Panc1 (cell line): ENCODE measurements at regions not wholly inside any gene's neighbourhood (a gene's known extent, or its start where the extent isn't known, plus 50 kb on each side); places are given as distances from the start of the nearest gene placed in this dataset.

Experiments
- ATAC-seq: fragments of 200-7000 bp; cut with Tn5 transposase; 2 replicates; pipeline ENCODE4 v1.9.1; 2020; ENCODE audit warnings: mild to moderate bottlenecking, moderate library complexity
- BruUV-seq: library from RNA; stranded (reverse); fragments of 400-500 nt; replicated peaks from 2 replicates; lab custom pipeline; 2021; lab: Mats Ljungman, UMichigan
- CTCF ChIA-PET: fragments of 300-600 bp; sonication (Branson Sonifier 250); formaldehyde crosslinking; loops from one replicate; lab custom pipeline; 2022; ENCODE audit warnings: antibody characterized with exemption; lab: Charles Lee
- POLR2A ChIA-PET: fragments of 300-600 bp; sonication (Branson Sonifier 250); formaldehyde crosslinking; loops from one replicate; lab custom pipeline; 2022; ENCODE audit warnings: antibody characterized with exemption; lab: Charles Lee
- DNase-seq: peaks from one replicate; pipeline ENCODE4 v3.0.0-alpha.2; 2010; ENCODE audit warnings: low read depth, low spot score
- H3K27ac ChIP-seq: 2 replicates; pipeline ENCODE4 v1.5.1; 2011; ENCODE audit warnings: mild to moderate bottlenecking, low read length, inconsistent platforms
- H3K27me3 ChIP-seq: fragments of 200-500 bp; sonication (Bioruptor generic); 2 replicates; pipeline ENCODE4 v1.6.0; 2014; ENCODE audit warnings: low read length, inconsistent platforms; ENCODE audit not compliant: control insufficient read depth, insufficient read depth
- H3K36me3 ChIP-seq: fragments of 200-500 bp; sonication (Bioruptor generic); 2 replicates; pipeline ENCODE4 v1.5.1; 2014; ENCODE audit warnings: inconsistent platforms, mild to moderate bottlenecking, low read length, moderate library complexity; ENCODE audit not compliant: control insufficient read depth, insufficient read depth
- H3K4me1 ChIP-seq: 2 replicates; pipeline ENCODE4 v1.5.1; 2011; ENCODE audit warnings: inconsistent platforms, mild to moderate bottlenecking, low read length, moderate library complexity; ENCODE audit not compliant: control insufficient read depth, insufficient read depth
- H3K4me3 ChIP-seq, 2 experiments: 2 replicates each; pipeline ENCODE4 v1.5.1; 2011 to 2012; ENCODE audit warnings: low read depth in 2 of 2, low read length in 2 of 2, mild to moderate bottlenecking in 2 of 2, inconsistent platforms in 1 of 2, moderate library complexity in 1 of 2
- H3K9me3 ChIP-seq: fragments of 200-500 bp; sonication (Bioruptor generic); 2 replicates; pipeline ENCODE4 v1.5.1; 2014; ENCODE audit warnings: low read depth, mild to moderate bottlenecking, inconsistent platforms, low read length, moderate library complexity; ENCODE audit not compliant: control insufficient read depth, insufficient read depth
- POLR2AphosphoS5 ChIP-seq: IDR thresholded peaks from 2 replicates; pipeline ENCODE4 v1.6.1; 2012; ENCODE audit warnings: mild to moderate bottlenecking, low read depth, low read length, moderate library complexity
- SIN3A ChIP-seq: IDR thresholded peaks from 2 replicates; pipeline ENCODE4 v1.6.1; 2012; ENCODE audit warnings: low read depth, mild to moderate bottlenecking, low read length, moderate library complexity, borderline replicate concordance; ENCODE audit not compliant: insufficient read depth
- TCF7L2 ChIP-seq: IDR thresholded peaks from 2 replicates; pipeline ENCODE4 v1.6.1; 2011; ENCODE audit warnings: mild to moderate bottlenecking, low read depth, low read length, inconsistent platforms
- in situ Hi-C: cut with HindIII; loops from 2 replicates; pipeline ENCODE4 v1.10.0; 2016; ENCODE audit warnings: low sequenced_read_pairs, low pct_unique_long_range_greater_than_20kb
- intact Hi-C: fragments of 100-400 bp; cut with micrococcal nuclease; formaldehyde crosslinking; loops from one replicate; pipeline ENCODE4 v1.10.0; 2022; ENCODE audit not compliant: unreplicated experiment
- TF ChIP-seq, protein P1 (sequence below): fragments of 450-650 bp; IDR thresholded peaks from 2 replicates; pipeline ENCODE4 v1.5.1; 2017; ENCODE audit warnings: mild to moderate bottlenecking
- TF ChIP-seq, protein P2 (sequence below), 2 experiments: IDR thresholded peaks; 2 replicates each; pipeline ENCODE4 v1.6.1; 2011 to 2012; ENCODE audit warnings: low read depth in 2 of 2, control low read depth in 1 of 2, low read length in 1 of 2, mild to moderate bottlenecking in 1 of 2, moderate library complexity in 1 of 2; ENCODE audit not compliant: insufficient read depth in 1 of 2

DNA sequence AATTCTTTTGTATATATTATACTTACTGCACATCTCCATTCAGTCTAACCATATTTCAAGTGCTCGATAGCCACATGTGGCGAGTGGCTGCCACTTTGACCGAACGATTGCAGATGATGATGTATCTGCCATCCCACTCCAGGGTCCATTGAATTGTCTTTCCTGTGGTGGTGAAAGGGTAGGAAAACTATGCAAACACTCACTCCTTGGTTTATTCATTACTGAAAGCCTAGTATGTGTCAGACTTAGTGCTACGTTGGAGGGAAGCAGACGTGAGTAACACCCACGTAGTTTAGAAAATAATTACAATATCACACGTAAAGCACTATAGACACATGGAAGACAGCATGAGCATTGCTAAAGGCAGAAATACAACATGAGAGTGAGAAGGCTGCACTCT, 353.7 kb downstream of the CSNK1G3 start:
- POLR2A ChIA-PET, result no interaction called here
- DNase-seq, result no peak

DNA sequence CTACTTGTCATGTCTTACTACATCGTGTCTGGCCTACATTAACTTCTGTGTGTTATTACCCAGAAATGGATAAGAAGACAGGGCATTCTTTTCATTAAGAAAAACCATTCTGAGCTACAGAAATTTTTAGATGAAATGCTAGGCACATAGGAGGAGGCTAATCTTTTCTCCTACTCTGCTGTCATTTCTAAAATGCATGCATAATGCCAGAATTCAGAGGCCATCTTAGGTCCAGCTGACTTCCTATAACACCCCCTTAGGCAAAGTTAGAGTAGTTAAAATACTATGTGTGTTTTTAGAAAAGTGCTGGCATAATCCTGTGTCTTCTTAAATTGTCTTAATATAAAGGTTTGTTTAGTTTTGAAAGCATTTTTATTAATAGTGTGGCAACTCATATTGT, 352.6 kb downstream of the CSNK1G3 start:
- Histone ChIP-seq H3K4me3 (no peak overlapping the region), H3K4me1 (no peaks in the 10 kb centered on the region), H3K27me3 (no peaks in the 10 kb centered on the region), H3K36me3 (no peaks in the 10 kb centered on the region), H3K9me3 (no peaks in the 10 kb centered on the region), H3K27ac (no peak overlapping the region)
- intact Hi-C loops, result no loop called here
- CTCF ChIA-PET, result interaction anchor here (0.5 kb wide), 1 partner anchor 193 kb away, joined by 3 read pairs; no protein-coding TSS in a partner anchor
- in situ Hi-C loops, result no loop called here
- DNase-seq (no peak), ATAC-seq (no peak)
- no TSS peak for BruUV-seq
- TF ChIP-seq TCF7L2 (no peak), SIN3A (no peak), POLR2AphosphoS5 (no peak)
- TF ChIP-seq, protein P1, sequence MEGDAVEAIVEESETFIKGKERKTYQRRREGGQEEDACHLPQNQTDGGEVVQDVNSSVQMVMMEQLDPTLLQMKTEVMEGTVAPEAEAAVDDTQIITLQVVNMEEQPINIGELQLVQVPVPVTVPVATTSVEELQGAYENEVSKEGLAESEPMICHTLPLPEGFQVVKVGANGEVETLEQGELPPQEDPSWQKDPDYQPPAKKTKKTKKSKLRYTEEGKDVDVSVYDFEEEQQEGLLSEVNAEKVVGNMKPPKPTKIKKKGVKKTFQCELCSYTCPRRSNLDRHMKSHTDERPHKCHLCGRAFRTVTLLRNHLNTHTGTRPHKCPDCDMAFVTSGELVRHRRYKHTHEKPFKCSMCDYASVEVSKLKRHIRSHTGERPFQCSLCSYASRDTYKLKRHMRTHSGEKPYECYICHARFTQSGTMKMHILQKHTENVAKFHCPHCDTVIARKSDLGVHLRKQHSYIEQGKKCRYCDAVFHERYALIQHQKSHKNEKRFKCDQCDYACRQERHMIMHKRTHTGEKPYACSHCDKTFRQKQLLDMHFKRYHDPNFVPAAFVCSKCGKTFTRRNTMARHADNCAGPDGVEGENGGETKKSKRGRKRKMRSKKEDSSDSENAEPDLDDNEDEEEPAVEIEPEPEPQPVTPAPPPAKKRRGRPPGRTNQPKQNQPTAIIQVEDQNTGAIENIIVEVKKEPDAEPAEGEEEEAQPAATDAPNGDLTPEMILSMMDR, result no peak
- TF ChIP-seq, protein P2, sequence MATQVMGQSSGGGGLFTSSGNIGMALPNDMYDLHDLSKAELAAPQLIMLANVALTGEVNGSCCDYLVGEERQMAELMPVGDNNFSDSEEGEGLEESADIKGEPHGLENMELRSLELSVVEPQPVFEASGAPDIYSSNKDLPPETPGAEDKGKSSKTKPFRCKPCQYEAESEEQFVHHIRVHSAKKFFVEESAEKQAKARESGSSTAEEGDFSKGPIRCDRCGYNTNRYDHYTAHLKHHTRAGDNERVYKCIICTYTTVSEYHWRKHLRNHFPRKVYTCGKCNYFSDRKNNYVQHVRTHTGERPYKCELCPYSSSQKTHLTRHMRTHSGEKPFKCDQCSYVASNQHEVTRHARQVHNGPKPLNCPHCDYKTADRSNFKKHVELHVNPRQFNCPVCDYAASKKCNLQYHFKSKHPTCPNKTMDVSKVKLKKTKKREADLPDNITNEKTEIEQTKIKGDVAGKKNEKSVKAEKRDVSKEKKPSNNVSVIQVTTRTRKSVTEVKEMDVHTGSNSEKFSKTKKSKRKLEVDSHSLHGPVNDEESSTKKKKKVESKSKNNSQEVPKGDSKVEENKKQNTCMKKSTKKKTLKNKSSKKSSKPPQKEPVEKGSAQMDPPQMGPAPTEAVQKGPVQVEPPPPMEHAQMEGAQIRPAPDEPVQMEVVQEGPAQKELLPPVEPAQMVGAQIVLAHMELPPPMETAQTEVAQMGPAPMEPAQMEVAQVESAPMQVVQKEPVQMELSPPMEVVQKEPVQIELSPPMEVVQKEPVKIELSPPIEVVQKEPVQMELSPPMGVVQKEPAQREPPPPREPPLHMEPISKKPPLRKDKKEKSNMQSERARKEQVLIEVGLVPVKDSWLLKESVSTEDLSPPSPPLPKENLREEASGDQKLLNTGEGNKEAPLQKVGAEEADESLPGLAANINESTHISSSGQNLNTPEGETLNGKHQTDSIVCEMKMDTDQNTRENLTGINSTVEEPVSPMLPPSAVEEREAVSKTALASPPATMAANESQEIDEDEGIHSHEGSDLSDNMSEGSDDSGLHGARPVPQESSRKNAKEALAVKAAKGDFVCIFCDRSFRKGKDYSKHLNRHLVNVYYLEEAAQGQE (IDR thresholded peaks at IDR 0.05; ENCODE audit: insufficient read depth in 1 of 2, low read depth in 2 of 2, low read length in 1 of 2), result no peak
- POLR2A ChIA-PET, result no interaction called here

More for the DNA sequence above, 353.7 kb downstream of the CSNK1G3 start:
- Histone ChIP-seq H3K27ac (no peak overlapping the region), H3K36me3 (no peaks in the 10 kb centered on the region; the same call in 1 of the 2 replicates), H3K27me3 (no peaks in the 10 kb centered on the region), H3K4me3 (no peak overlapping the region), H3K9me3 (no peaks in the 10 kb centered on the region), H3K4me1 (no peaks in the 10 kb centered on the region)
- TF ChIP-seq POLR2AphosphoS5 (no peak), SIN3A (no peak), TCF7L2 (no peak)
- TF ChIP-seq, protein P2 (IDR thresholded peaks at IDR 0.05; ENCODE audit: insufficient read depth in 1 of 2, low read depth in 2 of 2, low read length in 1 of 2), result no peak
- TF ChIP-seq, protein P1, result no peak
- in situ Hi-C loops (no loop called here), intact Hi-C loops (no loop called here)
- ATAC-seq, result no peak
- CTCF ChIA-PET, result no interaction called here
- no TSS peak for BruUV-seq
